ENCODE measurements at regions not wholly inside any gene's neighbourhood (a gene's known extent, or its start where the extent isn't known, plus 50 kb on each side); places are given as distances from the start of the nearest gene placed in this dataset.
A peak's percentile ranks its signal among the peaks of the same experiment; 100 is the strongest.

DNA sequence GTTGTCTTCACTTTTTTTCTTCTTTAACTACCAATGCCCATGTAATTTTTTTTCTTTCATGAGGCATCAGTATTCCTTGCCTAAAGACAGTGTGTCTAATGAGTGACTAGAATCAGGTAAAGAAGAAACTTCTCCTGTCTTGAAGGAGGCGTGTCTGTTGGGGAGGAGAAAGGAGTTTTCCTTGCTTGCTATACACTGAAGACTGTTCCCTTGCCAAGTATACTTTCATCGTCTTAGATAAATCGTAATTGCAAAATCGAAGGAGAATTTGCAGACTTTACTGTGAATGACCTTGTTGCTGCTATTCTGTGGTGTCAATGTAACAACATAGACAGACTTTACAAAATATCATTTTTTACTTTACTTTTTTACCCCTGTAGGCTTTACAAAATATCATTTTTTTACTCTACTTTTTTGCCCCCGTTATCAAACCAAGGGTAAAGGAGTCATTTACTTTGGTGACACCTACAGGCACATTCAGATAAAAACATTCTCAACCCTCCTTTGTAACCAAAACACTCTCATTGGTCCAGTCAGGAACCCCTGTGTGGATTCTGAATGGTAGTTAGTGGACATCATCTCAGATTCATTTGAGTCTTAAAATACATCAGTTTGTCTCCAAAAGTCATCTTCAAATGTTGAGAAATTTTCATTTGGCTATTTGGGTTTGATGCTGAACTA lies 232.4 kb downstream of the AHR start:
- TF ChIP-seq CTCF (conservative IDR thresholded peaks at IDR 0.05; ENCODE audit: low read depth, low read length) (peak; percentile 60), EZH2 (IDR thresholded peaks at IDR 0.05; ENCODE audit: borderline replicate concordance, low read depth, low read length, poor library complexity, severe bottlenecking) (no peak)
